ENCODE measurements at regions not wholly inside any gene's neighbourhood (a gene's known extent, or its start where the extent isn't known, plus 50 kb on each side); places are given as distances from the start of the nearest gene placed in this dataset.

DNA sequence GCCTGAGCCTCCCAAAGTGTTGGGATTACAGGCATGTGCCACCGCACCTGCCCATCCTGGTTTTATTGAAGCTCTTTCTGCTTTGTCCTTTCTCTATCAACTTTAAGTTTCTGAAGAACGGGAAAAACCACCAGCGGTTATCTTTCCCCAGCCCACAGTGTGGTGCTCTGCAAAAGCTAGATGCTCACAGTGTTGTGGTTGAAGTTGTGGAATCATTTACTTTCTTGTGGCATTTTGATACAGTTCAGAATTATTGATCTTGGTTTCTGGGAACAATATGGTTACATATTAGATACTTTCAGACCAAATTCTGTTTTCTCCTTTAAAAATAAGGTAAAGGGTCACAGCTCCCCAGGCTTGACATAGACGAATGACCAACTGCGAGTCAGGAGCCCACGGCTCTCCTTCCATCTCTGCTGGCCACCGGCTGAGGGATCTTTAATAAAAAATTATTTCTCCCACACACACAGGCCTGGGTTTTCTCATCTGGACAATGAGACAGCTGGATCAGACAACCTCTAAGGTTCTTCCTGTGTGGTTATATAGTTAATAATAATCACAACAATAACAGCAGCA lies 385.3 kb downstream of the SETD4 start:
- Mint-ChIP-seq H3K4me1 (ENCODE audit: low read depth, unreplicated experiment) (no peaks in the 10 kb centered on the region), H3K27ac (ENCODE audit: unreplicated experiment) (no peak overlapping the region), H3K27me3 (ENCODE audit: unreplicated experiment) (no peaks in the 10 kb centered on the region), H3K9me3 (ENCODE audit: unreplicated experiment) (no peaks in the 10 kb centered on the region), H3K4me3 (ENCODE audit: unreplicated experiment) (no peak overlapping the region), H3K36me3 (ENCODE audit: unreplicated experiment) (no peaks in the 10 kb centered on the region)
- no peak for DNase-seq
- TF ChIP-seq, protein P1, sequence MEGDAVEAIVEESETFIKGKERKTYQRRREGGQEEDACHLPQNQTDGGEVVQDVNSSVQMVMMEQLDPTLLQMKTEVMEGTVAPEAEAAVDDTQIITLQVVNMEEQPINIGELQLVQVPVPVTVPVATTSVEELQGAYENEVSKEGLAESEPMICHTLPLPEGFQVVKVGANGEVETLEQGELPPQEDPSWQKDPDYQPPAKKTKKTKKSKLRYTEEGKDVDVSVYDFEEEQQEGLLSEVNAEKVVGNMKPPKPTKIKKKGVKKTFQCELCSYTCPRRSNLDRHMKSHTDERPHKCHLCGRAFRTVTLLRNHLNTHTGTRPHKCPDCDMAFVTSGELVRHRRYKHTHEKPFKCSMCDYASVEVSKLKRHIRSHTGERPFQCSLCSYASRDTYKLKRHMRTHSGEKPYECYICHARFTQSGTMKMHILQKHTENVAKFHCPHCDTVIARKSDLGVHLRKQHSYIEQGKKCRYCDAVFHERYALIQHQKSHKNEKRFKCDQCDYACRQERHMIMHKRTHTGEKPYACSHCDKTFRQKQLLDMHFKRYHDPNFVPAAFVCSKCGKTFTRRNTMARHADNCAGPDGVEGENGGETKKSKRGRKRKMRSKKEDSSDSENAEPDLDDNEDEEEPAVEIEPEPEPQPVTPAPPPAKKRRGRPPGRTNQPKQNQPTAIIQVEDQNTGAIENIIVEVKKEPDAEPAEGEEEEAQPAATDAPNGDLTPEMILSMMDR (IDR thresholded peaks at IDR 0.05; ENCODE audit: partially characterized antibody, unreplicated experiment), result no peak

DNA sequence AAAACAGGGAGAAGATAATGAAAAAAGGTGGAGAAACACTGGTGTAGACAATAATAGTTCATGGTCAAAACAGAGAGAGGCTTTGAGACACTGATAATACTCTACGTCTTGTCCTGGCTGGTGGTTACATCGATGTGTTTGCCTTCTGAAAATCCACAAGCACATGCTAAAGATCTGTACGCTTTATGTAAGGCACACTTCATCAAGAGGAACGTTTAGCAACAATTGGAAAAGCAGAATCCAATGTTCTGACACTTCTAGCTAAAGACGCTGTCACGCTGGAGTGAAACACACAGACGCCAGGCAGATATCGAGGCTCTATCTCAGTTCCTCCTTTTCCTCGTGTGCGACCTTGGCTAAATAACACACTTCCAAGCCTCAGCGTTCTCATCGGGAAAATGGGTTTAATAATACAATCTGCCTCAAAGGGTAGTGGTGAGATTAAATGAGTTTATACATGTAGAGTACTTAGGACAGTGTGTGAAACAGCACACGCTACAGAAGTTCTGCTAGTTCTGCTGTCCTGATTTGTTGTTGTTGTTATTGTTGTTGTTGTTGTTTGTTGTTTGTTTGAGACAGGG lies 386.1 kb downstream of the SETD4 start:
- TF ChIP-seq, protein P1 (IDR thresholded peaks at IDR 0.05; ENCODE audit: partially characterized antibody, unreplicated experiment), result no peak
- no peaks in the 10 kb centered on the region for H3K4me1 Mint-ChIP-seq (ENCODE audit: low read depth, unreplicated experiment)
- H3K9me3 Mint-ChIP-seq (ENCODE audit: unreplicated experiment), result no peaks in the 10 kb centered on the region

GRCh38 chr21:35672313-35672712 lies 388.0 kb downstream of the SETD4 start:
- no peak for DNase-seq
- Mint-ChIP-seq H3K4me1 (ENCODE audit: low read depth, unreplicated experiment) (no peaks in the 10 kb centered on the region), H3K27ac (ENCODE audit: unreplicated experiment) (no peak overlapping the region), H3K9me3 (ENCODE audit: unreplicated experiment) (peaks cover 1% of the 10 kb centered on the region), H3K4me3 (ENCODE audit: unreplicated experiment) (no peak overlapping the region), H3K27me3 (ENCODE audit: unreplicated experiment) (no peaks in the 10 kb centered on the region), H3K36me3 (ENCODE audit: unreplicated experiment) (no peaks in the 10 kb centered on the region)
- TF ChIP-seq, protein P1 (IDR thresholded peaks at IDR 0.05; ENCODE audit: partially characterized antibody, unreplicated experiment), result no peak

More for the DNA sequence above, 386.1 kb downstream of the SETD4 start:
- Mint-ChIP-seq H3K27ac (ENCODE audit: unreplicated experiment) (no peak overlapping the region), H3K27me3 (ENCODE audit: unreplicated experiment) (no peaks in the 10 kb centered on the region), H3K36me3 (ENCODE audit: unreplicated experiment) (no peaks in the 10 kb centered on the region), H3K4me3 (ENCODE audit: unreplicated experiment) (no peak overlapping the region)
- DNase-seq, result no peak

- peaks cover 2% of the 10 kb centered on the region for H3K4me1 Mint-ChIP-seq (ENCODE audit: low read depth, unreplicated experiment)
- TF ChIP-seq, protein P1 (IDR thresholded peaks at IDR 0.05; ENCODE audit: partially characterized antibody, unreplicated experiment), result no peak
- H3K27me3 Mint-ChIP-seq (ENCODE audit: unreplicated experiment), result no peaks in the 10 kb centered on the region
- no peak for DNase-seq
- no peaks in the 10 kb centered on the region for H3K36me3 Mint-ChIP-seq (ENCODE audit: unreplicated experiment)
- peaks cover 3% of the 10 kb centered on the region for H3K9me3 Mint-ChIP-seq (ENCODE audit: unreplicated experiment)
- no peak overlapping the region for H3K4me3 Mint-ChIP-seq (ENCODE audit: unreplicated experiment)
- no peak overlapping the region for H3K27ac Mint-ChIP-seq (ENCODE audit: unreplicated experiment)
These were observed 395.6 kb downstream of the SETD4 start for GRCh38 chr21:35664683-35665082.

GRCh38 chr21:35663856-35664606 lies 396.3 kb downstream of the SETD4 start:
- Mint-ChIP-seq H3K27ac (ENCODE audit: unreplicated experiment) (no peak overlapping the region), H3K4me3 (ENCODE audit: unreplicated experiment) (no peak overlapping the region), H3K27me3 (ENCODE audit: unreplicated experiment) (no peaks in the 10 kb centered on the region), H3K36me3 (ENCODE audit: unreplicated experiment) (no peaks in the 10 kb centered on the region), H3K9me3 (ENCODE audit: unreplicated experiment) (peaks cover 3% of the 10 kb centered on the region), H3K4me1 (ENCODE audit: low read depth, unreplicated experiment) (peaks cover 2% of the 10 kb centered on the region)
- no peak for DNase-seq
- TF ChIP-seq, protein P1 (IDR thresholded peaks at IDR 0.05; ENCODE audit: partially characterized antibody, unreplicated experiment), result no peak
